PC-9 (cell line): ENCODE measurements at regions not wholly inside any gene's neighbourhood (a gene's known extent, or its start where the extent isn't known, plus 50 kb on each side); places are given as distances from the start of the nearest gene placed in this dataset.
A peak's percentile ranks its signal among the peaks of the same experiment; 100 is the strongest.

Experiments
- BruUV-seq: library from RNA; stranded (reverse); fragments of 400-500 nt; replicated peaks from 2 replicates; lab custom pipeline; 2021; lab: Mats Ljungman, UMichigan
- CTCF ChIA-PET: fragments of 300-600 bp; sonication (Branson Sonifier 250); formaldehyde crosslinking; loops from one replicate; lab custom pipeline; 2022; ENCODE audit warnings: antibody characterized with exemption; lab: Charles Lee
- POLR2A ChIA-PET: fragments of 300-600 bp; sonication (Branson Sonifier 250); formaldehyde crosslinking; loops from one replicate; lab custom pipeline; 2022; ENCODE audit warnings: antibody characterized with exemption; ENCODE audit not compliant: unreplicated experiment; lab: Charles Lee
- DNase-seq, 2 experiments: peaks; one replicate each; pipeline versions ENCODE4 v3.0.0 to v3.0.0-alpha.2; 2015 to 2022; ENCODE audit warnings: mixed read lengths in 1 of 2
- H2AFZ ChIP-seq: fragments of 200-600 bp; sonication (generic); 2 replicates; pipeline ENCODE4 v1.8.1; 2017; ENCODE audit warnings: antibody characterized with exemption
- H3F3A ChIP-seq: fragments of 200-600 bp; sonication (generic); 2 replicates; pipeline ENCODE4 v1.8.1; 2017; ENCODE audit warnings: antibody characterized with exemption, mild to moderate bottlenecking, low read depth; ENCODE audit not compliant: insufficient read depth
- H3K27ac ChIP-seq: fragments of 200-600 bp; sonication (generic); 2 replicates; pipeline ENCODE4 v1.6.1; 2016; ENCODE audit warnings: mixed run types
- H3K27me3 ChIP-seq: fragments of 200-600 bp; sonication (generic); 2 replicates; pipeline ENCODE4 v1.6.1; 2016; ENCODE audit warnings: low read depth, mixed run types; ENCODE audit not compliant: insufficient read depth
- H3K36me3 ChIP-seq: fragments of 200-600 bp; sonication (generic); 2 replicates; pipeline ENCODE4 v1.6.1; 2016; ENCODE audit warnings: low read depth, mixed run types
- H3K4me1 ChIP-seq: fragments of 200-600 bp; sonication (generic); replicated peaks from 2 replicates; pipeline ENCODE4 v1.6.1; 2016; ENCODE audit warnings: mixed run types; ENCODE audit not compliant: insufficient read depth
- H3K4me2 ChIP-seq: fragments of 200-600 bp; sonication (generic); 2 replicates; pipeline ENCODE4 v1.6.1; 2017; ENCODE audit warnings: mixed run types
- H3K4me3 ChIP-seq: fragments of 200-600 bp; sonication (generic); 2 replicates; pipeline ENCODE4 v1.6.1; 2016; ENCODE audit warnings: mixed run types
- H3K79me2 ChIP-seq: fragments of 200-600 bp; sonication (generic); 2 replicates; pipeline ENCODE4 v1.6.1; 2017; ENCODE audit warnings: low read depth, mixed run types
- H3K9me2 ChIP-seq: fragments of 200-600 bp; sonication (generic); 2 replicates; pipeline ENCODE4 v1.8.1; 2017; ENCODE audit warnings: mild to moderate bottlenecking; ENCODE audit not compliant: insufficient read depth
- H3K9me3 ChIP-seq: fragments of 200-600 bp; sonication (generic); 2 replicates; pipeline ENCODE4 v1.8.1; 2016; ENCODE audit warnings: low read depth; ENCODE audit not compliant: insufficient read depth
- H4K20me1 ChIP-seq: fragments of 200-600 bp; sonication (generic); 2 replicates; pipeline ENCODE4 v1.8.1; 2017; ENCODE audit not compliant: insufficient read depth
- CTCF ChIP-seq: fragments of 200-600 bp; sonication (generic); conservative IDR thresholded peaks from 2 replicates; pipeline ENCODE4 v1.6.1; 2017; ENCODE audit warnings: mixed run types, antibody characterized with exemption, mild to moderate bottlenecking, moderate library complexity
- EZH2 ChIP-seq: fragments of 200-600 bp; sonication (generic); IDR thresholded peaks from 2 replicates; pipeline ENCODE4 v1.8.0; 2017; ENCODE audit warnings: antibody characterized with exemption, low read depth
- intact Hi-C: fragments of 100-400 bp; cut with micrococcal nuclease; formaldehyde crosslinking; loops from one replicate; pipeline ENCODE4 v1.10.0; 2022; ENCODE audit not compliant: unreplicated experiment

GRCh38 chr4:10353110-10353509 lies 104.1 kb downstream of the ZNF518B start:
- ChIA-PET POLR2A (no interaction called here), CTCF (no interaction called here)
- no peak overlapping the region for H3K27ac ChIP-seq
- peak in 1 of 2 experiments; percentile 6 for DNase-seq
- H3K9me2 ChIP-seq = no peaks in the 10 kb centered on the region
- H3K4me3 ChIP-seq = no peak overlapping the region
- no peaks in the 10 kb centered on the region for H3K9me3 ChIP-seq
- no peak overlapping the region for H3K4me2 ChIP-seq
- no peaks in the 10 kb centered on the region for H3K27me3 ChIP-seq
- H3K79me2 ChIP-seq = no peaks in the 10 kb centered on the region
- BruUV-seq = no TSS peak
- no peak overlapping the region for H2AFZ ChIP-seq
- H3K36me3 ChIP-seq = no peaks in the 10 kb centered on the region
- intact Hi-C loops = no loop called here
- TF ChIP-seq EZH2 (no peak), CTCF (no peak)
- H4K20me1 ChIP-seq = no peaks in the 10 kb centered on the region
- H3K4me1 ChIP-seq = no peaks in the 10 kb centered on the region
- no peaks in the 10 kb centered on the region for H3F3A ChIP-seq

- Histone ChIP-seq H3K9me2 (no peaks in the 10 kb centered on the region), H3K4me1 (no peaks in the 10 kb centered on the region), H3K27ac (no peak overlapping the region), H4K20me1 (no peaks in the 10 kb centered on the region), H3K36me3 (no peaks in the 10 kb centered on the region), H3K4me2 (no peak overlapping the region), H3K4me3 (no peak overlapping the region), H3F3A (no peaks in the 10 kb centered on the region), H2AFZ (no peak overlapping the region), H3K79me2 (no peaks in the 10 kb centered on the region), H3K9me3 (no peaks in the 10 kb centered on the region), H3K27me3 (no peaks in the 10 kb centered on the region)
- no peak for TF ChIP-seq CTCF
- TF ChIP-seq EZH2 = no peak
- ChIA-PET POLR2A (no interaction called here), CTCF (no interaction called here)
- intact Hi-C loops = no loop called here
- BruUV-seq = no TSS peak
- no peak for DNase-seq
These were observed 109.0 kb downstream of the ZNF518B start for GRCh38 chr4:10348241-10348640.

DNA sequence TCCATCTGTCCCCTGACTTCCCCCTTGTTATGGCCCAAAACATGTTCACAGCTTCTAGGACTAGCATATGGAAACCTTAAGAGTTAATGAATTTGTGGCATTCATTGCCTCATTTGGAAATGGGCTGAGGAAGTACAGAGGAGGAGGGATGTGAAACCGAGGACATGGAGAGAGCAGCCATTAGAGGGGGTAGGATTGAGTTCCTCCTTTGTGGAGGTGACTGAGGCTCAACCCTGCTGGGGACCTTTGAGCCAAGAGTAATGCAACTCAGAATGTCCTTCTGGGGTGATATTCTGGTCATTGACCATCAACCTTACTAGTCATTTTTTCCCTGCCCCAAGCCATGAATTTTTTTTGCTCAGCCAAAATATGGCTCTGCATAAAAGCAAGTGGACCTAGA lies 109.4 kb downstream of the ZNF518B start:
- Histone ChIP-seq H4K20me1 (no peaks in the 10 kb centered on the region), H3K4me1 (no peaks in the 10 kb centered on the region), H3K9me2 (no peaks in the 10 kb centered on the region), H2AFZ (no peak overlapping the region), H3K27ac (no peak overlapping the region), H3K79me2 (no peaks in the 10 kb centered on the region), H3K4me2 (no peak overlapping the region), H3K4me3 (no peak overlapping the region), H3K27me3 (no peaks in the 10 kb centered on the region), H3K36me3 (no peaks in the 10 kb centered on the region), H3F3A (no peaks in the 10 kb centered on the region), H3K9me3 (no peaks in the 10 kb centered on the region)
- no peak for DNase-seq
- POLR2A ChIA-PET = no interaction called here
- intact Hi-C loops = no loop called here
- BruUV-seq = no TSS peak
- TF ChIP-seq CTCF (no peak), EZH2 (no peak)
- CTCF ChIA-PET = no interaction called here
